Limb (tissue), 2 donors: ENCODE measurements at regions not wholly inside any gene's neighbourhood (a gene's known extent, or its start where the extent isn't known, plus 50 kb on each side); places are given as distances from the start of the nearest gene placed in this dataset.

Experiments used
- DNase-seq, 2 donors: peaks; one replicate each; pipeline ENCODE4 v3.0.0-alpha.2; 2016; ENCODE audit errors: extremely low spot score in 2 of 2

GRCh38 chr9:20291201-20291600, 331.1 kb downstream of the MLLT3 start:
- no peak for DNase-seq

- peak; percentile 55 to 63 for DNase-seq
These were observed 332.0 kb downstream of the MLLT3 start for GRCh38 chr9:20290257-20290656.

- peak in 1 of 2 donors; percentile 32 for DNase-seq
These were observed 332.8 kb downstream of the MLLT3 start for GRCh38 chr9:20289423-20290010.

GRCh38 chr9:20286969-20287368, 335.3 kb downstream of the MLLT3 start:
- no peak for DNase-seq

- DNase-seq, result no peak
These were observed 336.1 kb downstream of the MLLT3 start for GRCh38 chr9:20286154-20286700.

- no peak for DNase-seq
These were observed 337.6 kb downstream of the MLLT3 start for GRCh38 chr9:20284601-20285289.

GRCh38 chr9:20280330-20280729, 342.0 kb downstream of the MLLT3 start:
- no peak for DNase-seq

GRCh38 chr9:20276762-20277161, 345.5 kb downstream of the MLLT3 start:
- DNase-seq, result no peak

GRCh38 chr9:20271723-20272122, 350.6 kb downstream of the MLLT3 start:
- no peak for DNase-seq

GRCh38 chr9:20271096-20271495, 351.2 kb downstream of the MLLT3 start:
- no peak for DNase-seq

- no peak for DNase-seq
These were observed 352.1 kb downstream of the MLLT3 start for GRCh38 chr9:20270161-20270560.

- no peak for DNase-seq
These were observed 352.7 kb downstream of the MLLT3 start for GRCh38 chr9:20269620-20270019.

- DNase-seq, result no peak
These were observed 357.4 kb downstream of the MLLT3 start for GRCh38 chr9:20264896-20265295.

GRCh38 chr9:20262611-20263010, 359.7 kb downstream of the MLLT3 start:
- DNase-seq, result no peak

GRCh38 chr9:20256284-20256948, 365.9 kb downstream of the MLLT3 start:
- no peak for DNase-seq

GRCh38 chr9:20255052-20255451, 367.2 kb downstream of the MLLT3 start:
- no peak for DNase-seq

- no peak for DNase-seq
These were observed 368.7 kb downstream of the MLLT3 start for GRCh38 chr9:20253635-20254034.

- no peak for DNase-seq
These were observed 369.5 kb downstream of the MLLT3 start for GRCh38 chr9:20252778-20253177.

- DNase-seq, result no peak
These were observed 371.5 kb downstream of the MLLT3 start for GRCh38 chr9:20250791-20251190.

GRCh38 chr9:20244271-20244670, 378.0 kb downstream of the MLLT3 start:
- DNase-seq, result peak in 1 of 2 donors; percentile 34

- DNase-seq, result no peak
These were observed 378.5 kb downstream of the MLLT3 start for GRCh38 chr9:20243841-20244240.

- no peak for DNase-seq
These were observed 379.6 kb downstream of the MLLT3 start for GRCh38 chr9:20242510-20243189.
